ENCODE measurements at regions not wholly inside any gene's neighbourhood (a gene's known extent, or its start where the extent isn't known, plus 50 kb on each side); places are given as distances from the start of the nearest gene placed in this dataset.

GRCh38 chr10:81042647-81043046 is 504.9 kb downstream of the SH2D4B start:
- no peak for TF ChIP-seq CTCF (IDR thresholded peaks at IDR 0.05)
- H3K27me3 ChIP-seq (ENCODE audit: low read depth): no peaks in the 10 kb centered on the region
- no peaks in the 10 kb centered on the region for H3K4me1 ChIP-seq
- intact Hi-C loops (cut with DNase I): no loop called here
- H3K27ac ChIP-seq: no peak overlapping the region
- no peaks in the 10 kb centered on the region for H3K36me3 ChIP-seq
- no peaks in the 10 kb centered on the region for H3K9me3 ChIP-seq
- ATAC-seq (no peak), DNase-seq (no peak)
- no peak overlapping the region for H3K4me3 ChIP-seq

- Histone ChIP-seq H3K4me1 (no peaks in the 10 kb centered on the region), H3K27me3 (ENCODE audit: low read depth) (no peaks in the 10 kb centered on the region), H3K9me3 (no peaks in the 10 kb centered on the region), H3K27ac (no peak overlapping the region), H3K36me3 (no peaks in the 10 kb centered on the region), H3K4me3 (no peak overlapping the region)
- TF ChIP-seq CTCF (IDR thresholded peaks at IDR 0.05): no peak
- ATAC-seq (no peak), DNase-seq (no peak)
- intact Hi-C loops (cut with DNase I): no loop called here
Measured at GRCh38 chr10:81065474-81065873, 527.8 kb downstream of the SH2D4B start.

GRCh38 chr10:81068460-81068859 is 530.8 kb downstream of the SH2D4B start:
- Histone ChIP-seq H3K9me3 (no peaks in the 10 kb centered on the region), H3K4me3 (no peak overlapping the region), H3K4me1 (no peaks in the 10 kb centered on the region), H3K36me3 (no peaks in the 10 kb centered on the region), H3K27ac (no peak overlapping the region), H3K27me3 (ENCODE audit: low read depth) (no peaks in the 10 kb centered on the region)
- ATAC-seq (no peak), DNase-seq (no peak)
- no peak for TF ChIP-seq CTCF (IDR thresholded peaks at IDR 0.05)
- intact Hi-C loops (cut with DNase I): no loop called here

- intact Hi-C loops (cut with DNase I): no loop called here
- no peaks in the 10 kb centered on the region for H3K4me1 ChIP-seq
- H3K9me3 ChIP-seq: no peaks in the 10 kb centered on the region
- DNase-seq (no peak), ATAC-seq (no peak)
- no peaks in the 10 kb centered on the region for H3K36me3 ChIP-seq
- H3K27ac ChIP-seq: no peak overlapping the region
- TF ChIP-seq CTCF (IDR thresholded peaks at IDR 0.05): no peak
- no peak overlapping the region for H3K4me3 ChIP-seq
- no peaks in the 10 kb centered on the region for H3K27me3 ChIP-seq (ENCODE audit: low read depth)
Measured at GRCh38 chr10:81071087-81071796, 533.5 kb downstream of the SH2D4B start.

GRCh38 chr10:81073155-81073554 is 535.5 kb downstream of the SH2D4B start:
- no peaks in the 10 kb centered on the region for H3K27me3 ChIP-seq (ENCODE audit: low read depth)
- no peak for DNase-seq
- H3K4me1 ChIP-seq: no peaks in the 10 kb centered on the region
- H3K9me3 ChIP-seq: no peaks in the 10 kb centered on the region
- TF ChIP-seq CTCF (IDR thresholded peaks at IDR 0.05): no peak
- ATAC-seq: no peak
- no peak overlapping the region for H3K4me3 ChIP-seq
- intact Hi-C loops (cut with DNase I): no loop called here
- H3K36me3 ChIP-seq: no peaks in the 10 kb centered on the region
- no peak overlapping the region for H3K27ac ChIP-seq

Data from lower lobe of right lung (tissue), 2 donors.